Neural progenitor cell (in vitro differentiated cells): ENCODE measurements at regions not wholly inside any gene's neighbourhood (a gene's known extent, or its start where the extent isn't known, plus 50 kb on each side); places are given as distances from the start of the nearest gene placed in this dataset.
"Not testable (repeated sequence)": the region's sequence is repeated elsewhere in the genome, so short reads cannot be mapped to it uniquely, and the experiment has no call there.

Experiments used
- DNase-seq: peaks from one replicate; pipeline ENCODE4 v3.0.0-alpha.2; 2016; ENCODE audit warnings: low spot score
- H2AFZ ChIP-seq: fragments of 200-600 bp; sonication (generic); replicated peaks from 2 replicates; pipeline ENCODE4 v1.6.1; 2016; ENCODE audit warnings: antibody characterized with exemption
- H3F3A ChIP-seq: fragments of 200-600 bp; sonication (generic); 2 replicates; pipeline ENCODE4 v1.6.1; 2016; ENCODE audit warnings: antibody characterized with exemption, low read depth
- H3K27ac ChIP-seq: fragments of 200-600 bp; sonication (generic); 2 replicates; pipeline ENCODE4 v1.5.1; 2016; ENCODE audit warnings: mild to moderate bottlenecking
- H3K27me3 ChIP-seq: fragments of 200-600 bp; sonication (generic); 2 replicates; pipeline ENCODE4 v1.6.1; 2016; ENCODE audit warnings: mild to moderate bottlenecking, moderate library complexity
- H3K36me3 ChIP-seq: fragments of 200-600 bp; sonication (generic); 2 replicates; pipeline ENCODE4 v1.5.1; 2016
- H3K4me1 ChIP-seq: fragments of 200-600 bp; sonication (generic); 2 replicates; pipeline ENCODE4 v1.6.1; 2016; ENCODE audit warnings: mixed run types
- H3K4me2 ChIP-seq: fragments of 200-600 bp; sonication (generic); 2 replicates; pipeline ENCODE4 v1.6.1; 2016
- H3K4me3 ChIP-seq: fragments of 200-600 bp; sonication (generic); 2 replicates; pipeline ENCODE4 v1.5.1; 2016
- H3K79me2 ChIP-seq: fragments of 200-600 bp; sonication (generic); 2 replicates; pipeline ENCODE4 v1.6.1; 2016; ENCODE audit warnings: low read depth
- H3K9ac ChIP-seq: fragments of 200-600 bp; sonication (generic); 2 replicates; pipeline ENCODE4 v1.6.1; 2016
- H3K9me3 ChIP-seq: fragments of 200-600 bp; sonication (generic); 2 replicates; pipeline ENCODE4 v1.5.1; 2016; ENCODE audit warnings: low read depth
- H4K20me1 ChIP-seq: fragments of 200-600 bp; sonication (generic); 2 replicates; pipeline ENCODE4 v1.6.1; 2016; ENCODE audit warnings: low read depth
- H3K27ac Mint-ChIP-seq: 3 replicates; pipeline ENCODE4 v1.8.0; 2021; ENCODE audit warnings: mixed read lengths
- H3K27me3 Mint-ChIP-seq: 2 replicates; pipeline ENCODE4 v1.8.0; 2022; ENCODE audit warnings: low read depth, mild to moderate bottlenecking, inconsistent platforms, moderate library complexity, mixed read lengths; ENCODE audit not compliant: insufficient read depth
- H3K36me3 Mint-ChIP-seq: 3 replicates; pipeline ENCODE4 v1.8.0; 2021; ENCODE audit warnings: mixed read lengths
- H3K4me1 Mint-ChIP-seq: 3 replicates; pipeline ENCODE4 v1.8.0; 2021; ENCODE audit warnings: mixed read lengths
- H3K4me3 Mint-ChIP-seq: 3 replicates; pipeline ENCODE4 v1.8.0; 2021; ENCODE audit warnings: mild to moderate bottlenecking, moderate library complexity, mixed read lengths
- H3K9me3 Mint-ChIP-seq: 3 replicates; pipeline ENCODE4 v1.8.0; 2020; ENCODE audit warnings: mixed read lengths
- EZH2 ChIP-seq: fragments of 200-600 bp; sonication (generic); IDR thresholded peaks from 2 replicates; pipeline ENCODE4 v1.6.1; 2017; ENCODE audit warnings: antibody characterized with exemption, mild to moderate bottlenecking, moderate library complexity
- EZH2phosphoT487 ChIP-seq: fragments of 200-600 bp; sonication (generic); IDR thresholded peaks from 2 replicates; pipeline ENCODE4 v1.6.1; 2017; ENCODE audit warnings: antibody characterized with exemption
- TF ChIP-seq, protein P1 (sequence below): fragments of 200-600 bp; sonication (generic); IDR thresholded peaks from 2 replicates; pipeline ENCODE4 v1.5.1; 2017; ENCODE audit warnings: antibody characterized with exemption, mild to moderate bottlenecking

DNA sequence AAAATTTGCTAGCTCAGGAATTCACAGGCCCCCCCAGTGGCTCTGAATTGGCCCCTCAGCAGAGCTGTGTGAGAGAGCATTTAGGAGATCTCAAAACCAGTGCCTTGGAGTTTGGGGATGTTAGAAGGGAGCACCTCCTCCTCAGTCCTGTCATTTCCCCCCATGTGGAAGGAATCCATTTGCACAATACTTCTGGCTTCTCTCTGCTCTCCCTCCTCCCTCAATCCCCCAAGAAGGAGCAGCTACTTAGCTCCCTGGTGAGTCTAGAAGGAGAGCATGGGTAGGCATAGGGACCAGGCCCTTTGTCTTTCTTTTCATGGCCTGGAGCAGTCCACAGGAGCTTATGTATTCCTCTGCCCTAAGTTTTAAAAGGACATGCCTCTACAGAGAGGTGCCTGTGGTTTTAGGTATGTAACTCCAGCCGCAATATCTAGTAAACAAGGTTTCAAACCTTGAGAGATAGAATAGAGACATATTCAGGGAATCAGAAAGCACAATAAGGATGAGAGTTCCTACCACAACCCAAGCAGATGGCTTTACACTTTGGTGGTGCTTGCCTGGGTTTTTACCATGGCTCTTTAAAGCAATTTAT is 199.4 kb downstream of the FCRL5 start:
- H3K9me3 ChIP-seq: no peaks in the 10 kb centered on the region
- no peaks in the 10 kb centered on the region for H3K27me3 Mint-ChIP-seq
- H3K4me1 Mint-ChIP-seq: no peaks in the 10 kb centered on the region

DNA sequence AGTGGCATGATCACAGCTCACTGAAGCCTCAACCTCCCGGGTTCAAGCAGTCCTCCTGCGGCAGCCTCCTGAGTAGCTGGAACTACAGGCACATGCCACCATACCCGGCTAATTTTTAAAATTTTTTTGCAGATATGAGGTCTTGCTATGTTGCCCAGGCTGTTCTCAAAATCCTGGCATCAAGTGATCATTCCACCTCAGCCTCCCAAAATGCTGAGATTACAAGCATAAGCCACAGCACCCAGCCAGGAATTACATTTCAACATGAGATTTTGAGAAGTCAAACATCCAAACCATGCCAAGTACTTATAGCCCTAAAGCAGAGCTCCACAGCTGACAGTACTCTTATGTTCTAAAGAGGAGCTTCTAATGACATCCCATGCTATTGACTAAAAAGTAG is 200.1 kb downstream of the FCRL5 start:
- Histone ChIP-seq H3K36me3 (no peaks in the 10 kb centered on the region), H3K27me3 (no peaks in the 10 kb centered on the region), H3K4me1 (no peaks in the 10 kb centered on the region), H3K9ac (no peak overlapping the region), H3K27ac (no peak overlapping the region), H3F3A (no peaks in the 10 kb centered on the region), H3K79me2 (no peaks in the 10 kb centered on the region), H3K4me3 (no peak overlapping the region), H3K4me2 (no peak overlapping the region), H2AFZ (no peak overlapping the region), H3K9me3 (no peaks in the 10 kb centered on the region), H4K20me1 (no peaks in the 10 kb centered on the region)
- H3K27me3 Mint-ChIP-seq: no peaks in the 10 kb centered on the region
- H3K36me3 Mint-ChIP-seq: no peaks in the 10 kb centered on the region
- DNase-seq: no peak
- H3K27ac Mint-ChIP-seq: no peak overlapping the region
- H3K9me3 Mint-ChIP-seq: no peaks in the 10 kb centered on the region
- no peak overlapping the region for H3K4me3 Mint-ChIP-seq
- TF ChIP-seq EZH2 (no peak), EZH2phosphoT487 (no peak)
- TF ChIP-seq, protein P1, sequence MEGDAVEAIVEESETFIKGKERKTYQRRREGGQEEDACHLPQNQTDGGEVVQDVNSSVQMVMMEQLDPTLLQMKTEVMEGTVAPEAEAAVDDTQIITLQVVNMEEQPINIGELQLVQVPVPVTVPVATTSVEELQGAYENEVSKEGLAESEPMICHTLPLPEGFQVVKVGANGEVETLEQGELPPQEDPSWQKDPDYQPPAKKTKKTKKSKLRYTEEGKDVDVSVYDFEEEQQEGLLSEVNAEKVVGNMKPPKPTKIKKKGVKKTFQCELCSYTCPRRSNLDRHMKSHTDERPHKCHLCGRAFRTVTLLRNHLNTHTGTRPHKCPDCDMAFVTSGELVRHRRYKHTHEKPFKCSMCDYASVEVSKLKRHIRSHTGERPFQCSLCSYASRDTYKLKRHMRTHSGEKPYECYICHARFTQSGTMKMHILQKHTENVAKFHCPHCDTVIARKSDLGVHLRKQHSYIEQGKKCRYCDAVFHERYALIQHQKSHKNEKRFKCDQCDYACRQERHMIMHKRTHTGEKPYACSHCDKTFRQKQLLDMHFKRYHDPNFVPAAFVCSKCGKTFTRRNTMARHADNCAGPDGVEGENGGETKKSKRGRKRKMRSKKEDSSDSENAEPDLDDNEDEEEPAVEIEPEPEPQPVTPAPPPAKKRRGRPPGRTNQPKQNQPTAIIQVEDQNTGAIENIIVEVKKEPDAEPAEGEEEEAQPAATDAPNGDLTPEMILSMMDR: no peak
- H3K4me1 Mint-ChIP-seq: no peaks in the 10 kb centered on the region

More for the DNA sequence above, 199.4 kb downstream of the FCRL5 start:
- no peak overlapping the region for H2AFZ ChIP-seq
- H3F3A ChIP-seq: no peaks in the 10 kb centered on the region
- H3K4me3 Mint-ChIP-seq: no peak overlapping the region
- no peaks in the 10 kb centered on the region for H3K79me2 ChIP-seq
- no peak for DNase-seq
- no peaks in the 10 kb centered on the region for H3K36me3 ChIP-seq
- H3K27ac ChIP-seq: no peak overlapping the region
- H3K4me2 ChIP-seq: no peak overlapping the region
- H4K20me1 ChIP-seq: no peaks in the 10 kb centered on the region
- H3K4me1 ChIP-seq: no peaks in the 10 kb centered on the region
- no peak for TF ChIP-seq EZH2phosphoT487
- TF ChIP-seq, protein P1: no peak
- no peak for TF ChIP-seq EZH2
- H3K4me3 ChIP-seq: no peak overlapping the region
- H3K9me3 Mint-ChIP-seq: no peaks in the 10 kb centered on the region
- no peaks in the 10 kb centered on the region for H3K27me3 ChIP-seq
- no peak overlapping the region for H3K9ac ChIP-seq
- no peak overlapping the region for H3K27ac Mint-ChIP-seq
- H3K36me3 Mint-ChIP-seq: no peaks in the 10 kb centered on the region

DNA sequence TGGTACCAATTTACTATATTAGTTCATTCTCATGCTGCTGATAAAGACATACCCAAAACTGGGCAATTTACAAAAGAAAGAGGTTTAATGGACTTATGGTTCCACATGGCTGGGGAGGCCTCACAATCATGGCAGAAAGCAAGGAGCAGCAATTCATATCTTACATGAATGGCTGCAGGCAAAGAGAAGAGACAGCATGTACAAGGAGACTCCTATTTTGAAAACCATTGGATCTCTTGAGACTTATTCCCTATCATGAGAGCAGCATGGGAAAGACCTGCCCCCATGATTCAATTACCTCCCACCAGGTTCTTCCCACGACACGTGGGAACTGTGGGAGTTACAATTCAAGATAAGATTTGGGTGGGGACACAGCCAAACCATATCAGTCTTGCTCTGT is 200.5 kb downstream of the FCRL5 start:
- not testable (repeated sequence) for H3K4me1 Mint-ChIP-seq, H3K4me2 ChIP-seq, H3K79me2 ChIP-seq, H2AFZ ChIP-seq, H3K4me1 ChIP-seq, H4K20me1 ChIP-seq, H3K4me3 Mint-ChIP-seq, H3K27me3 Mint-ChIP-seq, H3K36me3 ChIP-seq, H3K9me3 ChIP-seq, DNase-seq, H3K4me3 ChIP-seq, H3K27me3 ChIP-seq, H3K36me3 Mint-ChIP-seq, H3K9me3 Mint-ChIP-seq, H3K9ac ChIP-seq, H3K27ac Mint-ChIP-seq, H3F3A ChIP-seq, H3K27ac ChIP-seq

- no peaks in the 10 kb centered on the region for H3K36me3 ChIP-seq
- no peak overlapping the region for H3K9ac ChIP-seq
- TF ChIP-seq EZH2 (no peak), EZH2phosphoT487 (no peak)
- TF ChIP-seq, protein P1: no peak
- no peaks in the 10 kb centered on the region for H4K20me1 ChIP-seq
- no peaks in the 10 kb centered on the region for H3K9me3 ChIP-seq
- no peak overlapping the region for H3K27ac Mint-ChIP-seq
- no peak overlapping the region for H3K4me3 Mint-ChIP-seq
- H2AFZ ChIP-seq: no peak overlapping the region
- H3K27ac ChIP-seq: no peak overlapping the region
- no peaks in the 10 kb centered on the region for H3K4me1 ChIP-seq
- H3K4me1 Mint-ChIP-seq: no peaks in the 10 kb centered on the region
- no peak overlapping the region for H3K4me2 ChIP-seq
- no peak overlapping the region for H3K4me3 ChIP-seq
- no peaks in the 10 kb centered on the region for H3K27me3 Mint-ChIP-seq
- H3K27me3 ChIP-seq: no peaks in the 10 kb centered on the region
- no peak for DNase-seq
- no peaks in the 10 kb centered on the region for H3F3A ChIP-seq
- no peaks in the 10 kb centered on the region for H3K36me3 Mint-ChIP-seq
- no peaks in the 10 kb centered on the region for H3K9me3 Mint-ChIP-seq
- no peaks in the 10 kb centered on the region for H3K79me2 ChIP-seq
These were observed 203.5 kb downstream of the FCRL5 start for GRCh38 chr1:157348538-157349480.
